ENCODE measurements at regions not wholly inside any gene's neighbourhood (a gene's known extent, or its start where the extent isn't known, plus 50 kb on each side); places are given as distances from the start of the nearest gene placed in this dataset.

GRCh38 chr1:98482611-98483010 is 178.9 kb upstream of the SNX7 start:
- DNase-seq (ENCODE audit: extremely low read depth in 1 of 2, low read depth in 1 of 2), result no peak

GRCh38 chr1:98480271-98480670 is 181.2 kb upstream of the SNX7 start:
- DNase-seq (ENCODE audit: extremely low read depth in 1 of 2, low read depth in 1 of 2), result no peak

- DNase-seq (ENCODE audit: extremely low read depth in 1 of 2, low read depth in 1 of 2), result no peak
Measured at GRCh38 chr1:98478121-98478520, 183.4 kb upstream of the SNX7 start.

- no peak for DNase-seq (ENCODE audit: extremely low read depth in 1 of 2, low read depth in 1 of 2)
Measured at GRCh38 chr1:98472878-98473277, 188.6 kb upstream of the SNX7 start.

GRCh38 chr1:98471633-98472032 is 189.9 kb upstream of the SNX7 start:
- no peak for DNase-seq (ENCODE audit: extremely low read depth in 1 of 2, low read depth in 1 of 2)

- no peak for DNase-seq (ENCODE audit: extremely low read depth in 1 of 2, low read depth in 1 of 2)
Measured at GRCh38 chr1:98468111-98468717, 193.3 kb upstream of the SNX7 start.

GRCh38 chr1:98467586-98467985 is 193.9 kb upstream of the SNX7 start:
- no peak for DNase-seq (ENCODE audit: extremely low read depth in 1 of 2, low read depth in 1 of 2)

GRCh38 chr1:98467122-98467521 is 194.4 kb upstream of the SNX7 start:
- DNase-seq (ENCODE audit: extremely low read depth in 1 of 2, low read depth in 1 of 2), result no peak

GRCh38 chr1:98461873-98462385 is 199.6 kb upstream of the SNX7 start:
- DNase-seq (ENCODE audit: extremely low read depth in 1 of 2, low read depth in 1 of 2), result no peak

GRCh38 chr1:98460136-98460535 is 201.4 kb upstream of the SNX7 start:
- DNase-seq (ENCODE audit: extremely low read depth in 1 of 2, low read depth in 1 of 2), result no peak

GRCh38 chr1:98459486-98459870 is 202.0 kb upstream of the SNX7 start:
- DNase-seq (ENCODE audit: extremely low read depth in 1 of 2, low read depth in 1 of 2), result no peak

GRCh38 chr1:98458511-98459485 is 202.7 kb upstream of the SNX7 start:
- DNase-seq (ENCODE audit: extremely low read depth in 1 of 2, low read depth in 1 of 2), result no peak

GRCh38 chr1:98457248-98457647 is 204.3 kb upstream of the SNX7 start:
- DNase-seq (ENCODE audit: extremely low read depth in 1 of 2, low read depth in 1 of 2), result no peak

GRCh38 chr1:98454666-98455065 is 206.9 kb upstream of the SNX7 start:
- no peak for DNase-seq (ENCODE audit: extremely low read depth in 1 of 2, low read depth in 1 of 2)

- no peak for DNase-seq (ENCODE audit: extremely low read depth in 1 of 2, low read depth in 1 of 2)
Measured at GRCh38 chr1:98453066-98453465, 208.5 kb upstream of the SNX7 start.

GRCh38 chr1:98452162-98452561 is 209.4 kb upstream of the SNX7 start:
- no peak for DNase-seq (ENCODE audit: extremely low read depth in 1 of 2, low read depth in 1 of 2)

- no peak for DNase-seq (ENCODE audit: extremely low read depth in 1 of 2, low read depth in 1 of 2)
Measured at GRCh38 chr1:98441281-98441680, 220.2 kb upstream of the SNX7 start.

- no peak for DNase-seq (ENCODE audit: extremely low read depth in 1 of 2, low read depth in 1 of 2)
Measured at GRCh38 chr1:98439471-98439870, 222.1 kb upstream of the SNX7 start.

- no peak for DNase-seq (ENCODE audit: extremely low read depth in 1 of 2, low read depth in 1 of 2)
Measured at GRCh38 chr1:98437540-98437939, 224.0 kb upstream of the SNX7 start.

- DNase-seq (ENCODE audit: extremely low read depth in 1 of 2, low read depth in 1 of 2), result no peak
Measured at GRCh38 chr1:98437011-98437410, 224.5 kb upstream of the SNX7 start.

- DNase-seq (ENCODE audit: extremely low read depth in 1 of 2, low read depth in 1 of 2), result no peak
Measured at GRCh38 chr1:98429965-98430443, 231.5 kb upstream of the SNX7 start.

- no peak for DNase-seq (ENCODE audit: extremely low read depth in 1 of 2, low read depth in 1 of 2)
Measured at GRCh38 chr1:98428864-98429263, 232.7 kb upstream of the SNX7 start.

All from activated CD8-positive, alpha-beta memory T cell treated with anti-CD3 and anti-CD28 coated beads for 1 hour (primary cell).